Keratinocyte (primary cell): ENCODE measurements at regions not wholly inside any gene's neighbourhood (a gene's known extent, or its start where the extent isn't known, plus 50 kb on each side); places are given as distances from the start of the nearest gene placed in this dataset.

Source experiments
- CTCF ChIP-seq, 3 experiments: IDR thresholded peaks in 1 of 3; conservative IDR thresholded peaks in 1 of 3; optimal IDR thresholded peaks in 1 of 3; 2 replicates in 2 of 3; 3 replicates in 1 of 3; pipeline versions ENCODE3 to v1.5.1; 2011; ENCODE audit warnings: low read length in 3 of 3, mild to moderate bottlenecking in 3 of 3, moderate library complexity in 2 of 3, control low read depth in 1 of 3, inconsistent platforms in 1 of 3; ENCODE audit not compliant: insufficient read depth in 2 of 3; ENCODE audit errors: extremely low read depth in 1 of 3
- EZH2 ChIP-seq: IDR thresholded peaks from one replicate; pipeline ENCODE4 v1.6.1; 2012; ENCODE audit warnings: inconsistent platforms, mild to moderate bottlenecking, low read length, moderate library complexity

GRCh38 chr4:138055890-138056289, 186.3 kb downstream of the SLC7A11 start:
- TF ChIP-seq CTCF (optimal IDR thresholded peaks at IDR 0.05 in 1 of 3, IDR thresholded peaks at IDR 0.05 in 1 of 3, conservative IDR thresholded peaks at IDR 0.05 in 1 of 3; ENCODE audit: extremely low read depth in 1 of 3, insufficient read depth in 2 of 3, low read length in 3 of 3) (no peak), EZH2 (no peak)
